Lower leg skin (tissue), 3 donors: ENCODE measurements at regions not wholly inside any gene's neighbourhood (a gene's known extent, or its start where the extent isn't known, plus 50 kb on each side); places are given as distances from the start of the nearest gene placed in this dataset.

Source experiments
- CTCF ChIP-seq, 3 donors: fragments of 450-650 bp; IDR thresholded peaks; one replicate each; pipeline ENCODE4 v1.5.1; 2016; ENCODE audit warnings: antibody characterized with exemption in 3 of 3, mild to moderate bottlenecking in 3 of 3, moderate library complexity in 2 of 3
- POLR2A ChIP-seq, 2 donors: fragments of 450-650 bp; IDR thresholded peaks; one replicate each; pipeline ENCODE4 v1.6.1; 2016 to 2017; ENCODE audit warnings: antibody characterized with exemption in 2 of 2, mild to moderate bottlenecking in 1 of 2, moderate library complexity in 1 of 2

GRCh38 chr1:866095-866494 lies 57.6 kb upstream of the SAMD11 start:
- TF ChIP-seq CTCF (IDR thresholded peaks at IDR 0.05) (no peak), POLR2A (IDR thresholded peaks at IDR 0.05) (no peak)
